G401.6 (cell line): ENCODE measurements at regions not wholly inside any gene's neighbourhood (a gene's known extent, or its start where the extent isn't known, plus 50 kb on each side); places are given as distances from the start of the nearest gene placed in this dataset.
A peak's percentile ranks its signal among the peaks of the same experiment; 100 is the strongest.
"Not testable (repeated sequence)": the region's sequence is repeated elsewhere in the genome, so short reads cannot be mapped to it uniquely, and the experiment has no call there.

Experiments
- FAIRE-seq: peaks from 2 replicates; lab custom pipeline; 2012; peaks lifted over from hg19 to GRCh38; lab: Jason Lieb, UNC

DNA sequence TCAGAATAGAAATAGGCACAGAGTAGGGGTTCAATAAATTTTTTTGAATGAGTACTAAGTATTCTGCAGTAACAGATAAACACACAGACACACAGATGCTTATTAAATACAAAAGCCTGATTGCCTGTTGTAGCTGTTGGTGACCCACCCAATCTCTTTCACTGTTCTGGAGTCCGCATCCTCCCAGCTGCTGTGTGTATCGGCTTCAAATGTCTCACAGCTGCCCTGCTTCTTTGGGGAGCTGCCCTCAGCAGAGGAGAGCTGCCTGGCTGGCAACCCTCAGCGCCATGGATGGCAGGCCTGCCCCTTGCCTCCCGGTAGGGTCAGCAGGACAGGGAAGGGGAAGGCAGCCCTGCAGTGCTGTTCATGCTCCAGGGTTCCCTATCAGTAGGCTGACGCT is 50.5 kb upstream of the PRNP start:
- no peak for FAIRE-seq

DNA sequence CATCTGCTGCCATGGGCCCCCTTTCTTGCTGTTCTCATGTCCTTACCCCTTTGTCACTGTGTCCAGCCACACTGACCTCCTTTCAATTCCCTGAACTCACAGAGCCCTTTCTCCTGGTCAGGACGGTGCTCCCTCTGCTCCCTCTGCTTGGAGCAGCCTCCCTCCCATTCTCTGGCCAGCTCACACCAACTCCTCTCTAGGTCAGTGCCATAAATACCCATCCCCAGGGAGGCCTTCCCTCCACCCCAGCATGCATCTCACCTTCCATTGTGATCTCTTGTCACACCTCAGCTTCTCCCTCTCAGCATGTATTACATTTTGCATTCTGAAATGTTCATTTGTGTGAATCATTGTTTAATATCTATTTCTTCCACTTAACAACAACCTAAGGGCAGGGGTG is 50.9 kb upstream of the PRNP start:
- FAIRE-seq: no peak

DNA sequence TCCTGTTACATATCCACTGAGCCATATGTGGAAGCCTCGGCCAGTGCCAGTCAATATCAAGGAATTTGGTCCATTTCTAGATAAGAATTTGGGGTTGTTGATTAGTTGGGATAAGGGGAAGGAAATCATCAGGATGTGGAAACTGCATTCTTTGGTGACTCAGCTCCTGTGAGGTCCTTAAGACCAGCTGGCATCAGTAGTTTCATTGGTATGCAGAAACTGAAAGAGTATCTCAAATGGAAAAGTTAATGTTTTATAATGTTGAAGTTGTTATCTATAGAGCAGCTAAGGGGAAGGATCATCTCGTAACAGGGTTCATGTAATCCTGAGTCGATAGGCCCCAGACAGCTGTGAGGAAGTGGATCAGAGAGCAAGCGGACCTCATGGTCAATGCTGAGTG is 52.5 kb upstream of the PRNP start:
- no peak for FAIRE-seq

DNA sequence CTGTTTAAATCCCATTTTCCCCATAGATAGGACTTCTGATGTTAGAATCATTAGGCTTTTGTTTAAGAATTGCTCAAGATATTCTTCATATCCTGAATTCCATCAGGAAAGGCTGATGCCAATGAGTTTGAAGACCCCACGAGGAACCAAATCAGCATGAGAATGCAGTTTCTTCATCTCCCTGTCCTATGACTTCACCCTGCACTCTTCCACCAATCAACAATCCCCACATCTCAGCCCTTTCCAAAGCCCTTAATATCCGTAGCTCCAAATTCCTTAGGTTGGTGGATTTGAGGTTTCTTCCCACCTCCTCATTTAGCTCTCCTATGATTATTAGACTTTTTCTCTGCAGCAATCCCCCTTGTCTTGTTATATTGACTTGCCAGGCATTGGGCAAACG is 52.9 kb upstream of the PRNP start:
- FAIRE-seq: no peak

DNA sequence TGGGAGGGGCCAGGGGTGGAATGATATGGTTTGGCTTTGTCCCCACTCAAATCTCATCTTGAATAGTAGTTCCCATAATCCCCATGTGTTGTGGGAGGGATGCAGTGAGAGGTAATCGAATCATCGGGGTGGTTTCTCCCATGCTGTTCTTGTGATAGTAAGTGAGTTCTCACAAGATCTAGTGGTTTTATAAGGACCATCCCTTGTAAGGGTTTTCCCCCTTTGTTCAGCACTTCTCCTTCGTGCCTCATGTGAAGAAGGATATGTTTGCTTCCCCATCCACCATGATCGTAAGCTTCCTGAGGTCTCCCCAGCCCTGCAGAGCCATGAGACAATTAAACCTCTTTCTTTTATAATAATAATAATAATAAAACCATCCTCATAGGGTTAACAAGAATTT is 53.4 kb upstream of the PRNP start:
- FAIRE-seq: no peak

DNA sequence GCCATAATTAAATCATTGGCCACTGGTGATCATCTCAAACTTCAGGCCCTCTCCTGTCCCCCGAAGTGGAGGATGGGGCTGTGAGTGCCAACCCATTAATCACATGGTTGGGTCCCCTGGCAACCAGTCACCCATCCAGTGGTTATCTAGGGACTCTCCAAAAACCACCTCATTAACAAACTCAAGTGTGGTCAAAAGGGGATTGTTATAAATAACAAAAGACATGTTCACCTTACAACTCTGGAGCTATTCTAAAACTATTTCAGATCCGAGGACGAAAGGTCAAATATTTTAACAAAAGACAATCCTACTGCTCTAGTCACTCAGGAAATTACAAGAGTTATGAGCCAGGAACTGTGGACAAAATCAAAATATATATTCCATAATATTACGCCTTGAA is 60.0 kb upstream of the PRNP start:
- no peak for FAIRE-seq

DNA sequence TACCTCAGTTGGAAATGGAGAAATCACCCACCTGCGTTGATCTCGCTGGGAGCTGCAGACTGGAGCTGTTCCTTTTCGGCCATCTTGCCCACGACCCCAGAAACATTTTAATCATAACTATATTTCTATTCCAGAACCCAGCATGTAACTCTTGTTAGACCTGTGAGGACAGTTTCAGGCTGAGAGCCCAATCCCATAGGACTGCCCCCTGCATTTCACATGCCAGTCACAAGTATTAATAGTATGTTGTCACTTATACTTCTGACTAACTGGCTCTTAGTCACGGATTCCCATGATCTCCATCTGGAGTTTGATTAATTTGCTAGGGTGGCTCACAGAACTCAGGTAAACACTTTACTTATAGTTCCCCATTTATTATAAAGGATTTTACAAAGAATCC is 60.6 kb upstream of the PRNP start:
- no peak for FAIRE-seq

DNA sequence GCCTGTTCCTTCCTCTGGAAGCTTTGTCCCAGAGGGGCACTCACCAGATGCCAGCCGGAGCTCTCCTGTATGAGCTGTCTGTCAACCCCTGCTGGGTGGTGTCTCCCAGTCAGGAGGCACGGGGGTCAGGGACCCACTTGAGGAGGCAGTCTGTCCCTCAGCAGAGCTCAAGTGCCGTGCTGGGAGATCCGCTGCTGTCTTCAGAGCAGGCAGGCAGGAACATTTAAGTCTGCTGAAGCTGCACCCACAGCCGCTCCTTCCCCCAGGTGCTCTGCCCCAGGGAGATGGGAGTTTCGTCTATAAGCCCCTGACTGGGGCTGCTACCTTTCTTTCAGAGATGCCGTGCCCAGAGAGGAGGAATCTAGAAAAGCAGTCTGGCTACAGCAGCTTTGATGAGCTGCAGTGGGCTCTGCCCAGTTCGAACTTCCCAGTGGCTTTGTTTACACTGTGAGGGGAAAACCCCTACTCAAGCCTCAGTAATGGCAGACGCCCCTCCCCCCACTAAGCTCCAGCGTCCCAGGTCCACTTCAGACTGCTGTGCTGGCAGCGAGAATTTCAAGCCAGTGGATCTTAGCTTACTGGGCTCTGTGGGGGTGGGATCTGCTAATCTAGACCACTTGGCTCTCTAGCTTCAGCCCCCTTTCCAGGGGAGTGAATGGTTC is 61.5 kb upstream of the PRNP start:
- not testable (repeated sequence) for FAIRE-seq

DNA sequence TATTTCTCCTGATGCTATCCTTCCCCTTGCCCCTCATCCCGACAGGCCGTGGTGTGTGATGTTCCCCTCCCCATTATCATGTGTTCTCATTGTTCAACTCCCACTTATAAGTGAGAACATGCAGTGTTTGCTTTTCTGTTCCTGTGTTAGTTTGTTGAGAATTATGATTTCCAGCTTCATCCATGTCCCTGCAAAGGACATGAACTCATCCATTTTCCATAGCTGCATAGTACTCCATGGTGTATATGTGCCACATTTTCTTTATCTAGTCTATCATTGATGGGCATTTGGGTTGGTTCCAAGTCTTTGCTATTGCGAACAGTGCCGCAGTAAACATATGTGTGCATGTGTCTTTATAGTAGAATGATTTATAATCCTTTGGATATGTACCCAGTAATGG is 67.1 kb upstream of the PRNP start:
- FAIRE-seq: not testable (repeated sequence)

DNA sequence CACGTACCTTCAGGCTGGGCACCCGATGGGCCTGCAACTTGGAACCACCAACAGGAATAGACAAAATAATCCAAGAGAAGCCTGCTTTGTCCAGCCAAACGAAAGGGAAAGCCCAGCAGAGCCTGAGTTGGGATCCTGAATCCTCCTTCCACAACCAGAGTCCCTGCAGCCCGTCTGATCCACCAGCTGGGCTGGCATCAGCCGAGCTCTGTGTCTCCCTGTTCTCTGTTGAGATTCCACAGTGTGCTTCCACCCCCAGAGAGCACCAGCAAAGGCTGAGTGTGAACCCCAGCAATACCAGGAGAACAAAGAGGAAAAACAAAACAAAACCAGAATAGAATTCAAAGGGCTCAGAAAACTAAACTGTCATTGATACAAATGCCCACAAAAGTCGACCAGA is 68.8 kb upstream of the PRNP start:
- FAIRE-seq: no peak

DNA sequence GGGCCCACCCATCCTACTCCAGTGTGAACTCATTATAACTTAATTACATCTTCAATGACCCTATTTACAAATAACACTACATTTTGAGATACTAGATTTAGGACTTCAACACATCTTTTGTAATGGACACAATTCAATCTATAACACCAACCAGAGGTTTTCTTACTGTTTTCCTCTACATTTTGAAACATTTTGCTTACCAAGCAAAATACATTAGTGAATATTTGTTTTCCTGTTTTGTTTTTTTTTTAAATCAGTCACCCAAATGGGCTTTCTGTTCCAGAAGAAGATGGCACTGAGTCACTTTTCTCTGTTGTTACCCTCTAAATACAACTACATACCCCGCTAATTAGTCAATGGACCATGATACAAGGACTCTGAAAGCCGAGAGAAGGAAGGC is 69.2 kb upstream of the PRNP start:
- FAIRE-seq: no peak

DNA sequence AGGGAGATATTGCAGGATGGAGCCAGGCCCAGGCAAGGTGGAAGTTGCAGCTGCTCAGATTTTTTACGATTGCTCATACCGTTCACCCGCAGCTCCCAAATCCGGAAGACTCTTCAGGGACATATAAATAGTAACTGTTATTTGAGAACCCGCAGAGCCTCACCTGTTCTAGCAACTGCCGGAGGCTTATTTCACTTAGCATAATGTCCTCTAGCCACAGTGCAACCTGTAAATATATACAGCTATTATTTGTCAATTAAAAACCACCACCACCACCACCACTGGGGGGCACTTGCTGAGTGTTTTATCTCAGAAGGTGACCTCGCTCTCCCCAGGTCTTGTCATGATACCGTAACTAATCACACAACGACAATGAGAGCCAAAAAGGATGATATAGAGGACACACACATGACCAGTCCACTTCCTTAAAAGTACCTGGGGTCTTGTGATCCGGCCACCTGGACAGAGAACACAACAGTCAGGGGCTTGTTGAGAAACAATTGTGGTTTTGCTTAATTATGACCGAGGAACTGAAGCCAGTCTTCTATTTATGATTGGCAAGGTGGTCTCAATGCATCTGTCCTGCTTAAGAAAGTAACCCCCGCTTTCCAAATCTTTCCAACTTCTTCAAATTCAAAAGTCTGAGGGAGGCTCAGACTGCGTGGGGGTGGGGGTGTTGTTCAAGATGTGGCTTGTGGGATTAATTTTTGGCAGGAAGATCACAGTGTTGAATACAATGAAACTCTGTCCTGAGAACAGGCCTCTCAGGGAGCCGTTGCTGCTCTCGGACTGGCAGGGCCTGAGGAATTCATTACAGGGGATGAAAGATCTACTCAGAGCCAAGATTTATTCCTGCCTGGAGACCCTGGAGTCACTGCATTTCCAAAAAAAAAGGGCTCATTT is 72.3 kb upstream of the PRNP start:
- no peak for FAIRE-seq

DNA sequence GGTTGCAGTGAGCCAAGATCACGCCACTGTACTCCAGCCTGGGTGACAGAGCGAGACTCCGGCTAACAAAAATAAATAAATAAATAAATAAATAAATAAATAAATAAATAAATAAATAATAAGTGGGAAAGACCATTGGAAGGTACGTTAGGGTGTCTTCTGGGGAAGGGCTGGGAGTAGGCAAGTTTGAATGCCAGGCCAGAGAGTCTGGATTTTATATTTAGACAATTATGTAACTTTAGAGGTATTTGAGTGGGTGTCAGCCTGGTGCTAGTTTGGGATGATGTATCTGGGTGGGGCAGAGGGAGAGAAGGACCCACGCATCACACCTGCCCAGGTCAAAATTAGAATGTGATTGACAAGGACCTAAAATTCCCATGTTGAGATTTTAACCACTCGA is 73.1 kb upstream of the PRNP start:
- no peak for FAIRE-seq

DNA sequence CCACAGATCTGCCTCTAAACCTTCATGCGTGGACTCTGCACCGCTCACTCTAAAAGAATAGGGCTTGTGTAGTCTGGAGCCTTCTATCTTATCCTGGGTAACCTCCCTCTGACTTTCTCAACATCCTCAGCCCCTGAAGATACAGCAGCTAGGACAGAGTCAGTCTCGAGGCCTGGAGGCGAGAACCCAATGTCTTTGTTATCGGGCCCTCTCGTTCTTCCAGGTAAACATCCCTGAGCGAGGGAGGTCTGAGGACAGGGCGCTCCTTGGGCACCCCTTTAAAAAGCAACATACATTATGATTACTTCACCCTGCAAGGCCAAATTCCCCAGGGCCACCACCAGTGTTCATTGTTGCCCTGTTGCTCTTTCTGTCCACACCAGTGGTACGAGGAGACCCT is 75.4 kb upstream of the PRNP start:
- FAIRE-seq: no peak

DNA sequence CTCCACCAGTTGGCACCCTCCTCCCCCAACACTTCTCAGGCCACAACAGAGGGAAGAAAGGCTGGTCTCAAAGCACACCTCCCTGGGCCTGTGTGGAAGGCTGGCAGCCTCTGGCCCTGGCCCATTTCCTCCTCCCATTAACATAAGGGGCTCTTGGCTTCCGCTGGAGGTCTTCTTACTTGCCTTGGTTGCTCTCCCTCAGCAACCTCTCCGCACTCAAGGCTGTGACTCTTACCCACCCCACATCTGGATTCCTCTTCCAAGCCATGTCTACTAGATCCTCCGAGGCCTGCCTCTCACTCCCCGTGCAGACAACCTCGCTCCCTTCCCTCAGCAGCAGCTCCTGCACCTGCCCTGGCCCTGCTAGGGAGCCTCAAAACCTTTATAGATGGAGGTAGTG is 76.7 kb upstream of the PRNP start:
- no peak for FAIRE-seq

DNA sequence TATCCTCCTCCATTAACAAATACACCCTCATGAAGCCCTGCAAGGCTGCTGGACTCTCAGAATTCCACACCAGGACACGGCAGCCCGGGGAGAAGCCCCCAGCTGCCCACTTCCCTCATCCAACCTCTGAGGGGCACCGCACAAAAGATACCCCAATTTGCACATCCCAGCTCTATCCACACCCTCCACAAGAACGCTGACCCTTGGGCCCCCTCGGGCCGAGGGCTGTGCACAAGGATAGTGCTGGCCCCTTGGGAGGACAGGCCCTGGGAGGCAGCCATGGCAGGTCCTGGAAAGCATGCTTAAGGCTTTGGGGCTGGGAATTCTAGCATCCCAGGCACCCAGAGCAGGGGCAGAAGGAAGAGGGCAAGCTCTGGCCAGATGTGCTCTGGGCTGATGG is 77.4 kb upstream of the PRNP start:
- no peak for FAIRE-seq

DNA sequence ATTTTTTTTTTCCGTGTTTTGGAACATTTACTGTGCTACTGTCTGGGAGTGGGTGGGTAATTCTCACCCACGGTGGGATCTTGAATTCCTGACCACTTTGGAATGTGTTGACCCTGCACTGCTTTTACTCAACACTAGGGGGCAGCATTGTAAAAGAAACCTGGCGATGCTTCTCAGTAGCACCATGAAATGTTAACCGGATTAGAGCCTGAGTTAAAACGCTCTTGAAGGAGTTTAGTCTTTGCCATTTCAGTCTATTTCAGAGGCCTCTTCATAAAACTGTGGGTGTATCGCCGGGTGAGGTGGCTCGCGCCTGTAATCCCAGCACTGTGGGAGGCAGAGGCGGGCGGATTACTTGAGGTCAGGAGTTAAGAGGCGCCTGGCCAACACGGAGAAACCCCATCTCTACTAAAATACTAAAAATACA is 79.0 kb upstream of the PRNP start:
- FAIRE-seq: peak; percentile 95

DNA sequence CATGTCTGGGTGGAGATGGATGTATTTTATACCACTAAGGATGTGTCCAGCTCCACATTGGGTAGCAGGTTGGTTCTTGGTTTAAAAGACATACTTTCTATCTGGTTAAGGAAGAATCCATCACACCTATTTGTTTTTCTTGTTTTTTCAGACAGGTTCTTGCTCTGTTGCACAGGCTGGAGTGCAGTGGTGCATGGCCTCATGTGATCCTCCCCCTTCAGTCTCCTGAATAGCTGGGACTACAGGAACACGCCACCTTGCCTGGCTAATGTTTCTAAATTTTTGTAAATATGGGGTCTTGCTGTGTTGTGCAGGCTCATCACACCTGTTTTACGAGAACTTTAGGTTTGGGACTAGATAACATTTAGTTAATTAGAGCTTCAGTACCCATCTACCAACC is 80.2 kb upstream of the PRNP start:
- FAIRE-seq: no peak

DNA sequence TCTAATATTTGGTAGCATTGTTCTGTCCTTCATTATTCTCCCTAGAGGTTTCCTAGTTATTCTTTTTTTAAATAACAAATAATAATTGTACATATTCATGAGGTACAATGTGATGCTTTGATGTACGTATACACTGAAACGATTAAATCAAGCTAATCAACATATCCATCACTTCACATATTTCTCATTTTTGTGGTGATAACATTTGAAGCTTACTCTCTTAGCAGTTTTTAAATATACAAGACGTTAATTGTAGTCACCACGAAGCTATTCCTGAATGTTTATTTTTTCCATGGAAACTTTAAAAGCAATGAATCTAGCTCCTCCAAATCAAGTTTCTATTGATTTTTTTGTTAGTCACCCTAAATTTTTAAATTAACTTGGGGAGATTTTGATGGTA is 81.1 kb upstream of the PRNP start:
- no peak for FAIRE-seq

DNA sequence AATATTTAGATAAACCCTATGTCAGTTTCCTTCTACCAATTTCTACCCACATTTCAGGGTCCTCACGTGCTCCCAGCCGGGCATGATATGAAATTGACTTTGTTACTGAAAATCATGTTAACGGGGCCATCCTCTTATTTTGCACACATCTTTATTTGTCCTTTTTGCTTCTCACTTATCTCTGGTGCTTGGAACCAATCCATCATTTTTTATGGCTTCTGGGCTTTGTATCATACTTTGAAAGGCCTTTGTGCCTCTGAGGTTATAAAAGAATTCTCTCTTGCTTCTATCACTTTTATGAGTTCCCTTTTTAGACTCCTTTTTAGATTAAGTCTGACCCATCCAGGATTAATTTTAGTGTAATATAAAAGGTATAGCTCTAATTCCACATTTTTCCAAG is 81.7 kb upstream of the PRNP start:
- FAIRE-seq: no peak

DNA sequence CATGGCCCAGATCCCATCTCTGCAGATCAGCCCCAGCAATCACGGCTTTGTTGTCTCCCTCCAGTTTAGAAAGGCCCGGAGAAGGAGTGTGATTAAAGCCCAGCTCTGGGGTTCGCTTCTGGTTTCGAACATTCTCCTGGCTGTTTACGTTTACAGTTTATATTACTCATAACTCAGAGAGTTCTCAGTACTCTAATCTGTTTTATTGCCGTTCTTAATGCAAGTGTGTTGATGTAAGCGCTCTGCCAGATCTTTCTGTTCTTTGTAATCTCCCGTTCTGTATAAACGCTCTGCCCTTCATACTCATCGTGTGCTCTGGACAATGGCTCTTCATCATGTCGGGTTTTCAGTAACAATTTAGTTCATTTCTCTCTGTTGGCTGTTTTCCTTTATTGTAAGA is 82.5 kb upstream of the PRNP start:
- FAIRE-seq: no peak

DNA sequence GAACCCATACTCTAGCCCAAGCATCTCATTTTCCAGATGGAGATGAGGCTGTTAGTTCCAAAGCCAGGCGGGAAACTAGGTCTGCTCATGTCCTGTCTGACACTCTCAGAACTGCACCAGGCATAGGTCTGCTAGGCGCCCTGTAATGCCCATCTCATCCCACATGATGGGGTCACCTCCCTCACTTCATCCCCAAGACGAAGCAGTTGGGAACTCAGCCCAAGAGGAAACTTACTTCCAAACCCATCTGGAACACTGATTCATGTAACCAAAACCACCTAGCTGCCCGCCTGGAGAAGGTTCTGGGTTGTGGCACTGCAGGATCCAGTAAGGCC is 84.0 kb upstream of the PRNP start:
- FAIRE-seq: no peak

DNA sequence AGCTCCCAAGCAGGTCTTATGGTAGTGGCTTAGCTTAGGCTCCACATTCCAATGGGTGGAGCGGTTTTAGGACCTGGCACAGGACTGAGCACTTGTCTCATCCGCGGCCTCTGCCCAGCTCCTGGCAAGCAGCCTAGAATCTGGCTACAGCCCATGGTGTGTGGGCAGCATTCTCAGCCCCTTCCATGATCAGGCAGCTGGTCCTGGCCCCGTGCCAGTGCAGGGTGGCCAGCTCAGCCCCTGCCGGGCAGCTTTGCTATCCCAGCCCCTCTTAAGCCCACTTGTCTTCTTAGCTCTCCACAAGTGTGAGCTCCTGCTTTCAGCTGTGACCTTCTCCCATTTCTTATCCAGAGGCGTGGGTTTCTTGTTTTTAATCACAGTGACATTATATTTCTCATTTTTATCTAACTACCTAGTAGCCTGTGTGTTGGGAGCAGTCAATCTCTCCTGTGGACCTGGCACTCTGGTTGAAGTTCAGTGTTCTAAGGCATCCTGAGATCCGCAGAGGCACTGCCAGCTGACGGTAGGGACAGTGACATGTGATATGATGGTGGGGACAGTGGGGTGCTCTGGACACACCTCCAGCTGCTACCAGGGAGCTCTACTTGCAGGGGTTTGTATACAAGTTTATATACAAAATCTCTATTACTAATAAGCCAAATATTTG is 84.5 kb upstream of the PRNP start:
- no peak for FAIRE-seq
